Activated T-cell treated with anti-CD3 and anti-CD28 coated beads, Interleukin-2, amount 50 U/mL, for 4 hours (primary cell): ENCODE measurements at regions not wholly inside any gene's neighbourhood (a gene's known extent, or its start where the extent isn't known, plus 50 kb on each side); places are given as distances from the start of the nearest gene placed in this dataset.
"Not testable (repeated sequence)": the region's sequence is repeated elsewhere in the genome, so short reads cannot be mapped to it uniquely, and the experiment has no call there.

Experiments used
- ATAC-seq, 2 donors: fragments of 200-7000 bp; cut with Tn5 transposase; one replicate each; pipeline ENCODE4 v1.10.0; 2021
- DNase-seq: peaks from one replicate; pipeline ENCODE4 v3.0.0-alpha.2; 2020
- H3K27me3 Mint-ChIP-seq: one replicate; pipeline ENCODE4 v1.8.0; 2021; ENCODE audit warnings: low read depth, mixed read lengths
- H3K36me3 Mint-ChIP-seq: one replicate; pipeline ENCODE4 v1.8.0; 2022; ENCODE audit warnings: mixed read lengths; ENCODE audit not compliant: insufficient read depth
- H3K4me1 Mint-ChIP-seq: one replicate; pipeline ENCODE4 v1.8.0; 2021; ENCODE audit warnings: low read depth, mixed read lengths
- H3K4me3 Mint-ChIP-seq: one replicate; pipeline ENCODE4 v1.8.0; 2021; ENCODE audit warnings: mild to moderate bottlenecking, moderate library complexity, mixed read lengths
- H3K9me3 Mint-ChIP-seq: one replicate; pipeline ENCODE4 v1.8.0; 2021; ENCODE audit warnings: mixed read lengths

DNA sequence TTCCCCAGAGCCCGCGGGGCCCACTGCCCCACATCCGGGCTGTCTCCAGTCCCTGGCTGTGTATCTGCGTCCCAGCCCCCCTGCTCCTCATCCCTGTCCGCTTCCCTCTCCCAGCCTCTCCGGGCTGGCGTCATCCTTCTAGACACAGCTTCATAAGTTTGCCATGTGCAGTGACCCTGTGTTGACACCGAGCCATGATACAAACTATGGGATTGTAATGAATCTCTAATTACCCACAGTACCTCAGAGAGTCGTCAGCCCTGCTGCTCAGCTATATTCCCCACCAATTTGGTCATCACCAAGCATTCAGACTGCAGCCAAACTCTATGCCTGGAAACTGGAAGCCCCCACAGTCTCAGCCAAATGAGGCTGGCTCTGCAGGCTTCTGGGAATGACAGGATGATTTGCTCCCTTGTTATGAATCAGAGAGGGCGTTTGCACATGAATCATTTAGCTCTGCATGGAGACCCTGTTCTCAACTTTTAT, 466.1 kb upstream of the ATP11B start:
- no peaks in the 10 kb centered on the region for H3K36me3 Mint-ChIP-seq
- H3K4me1 Mint-ChIP-seq, result no peaks in the 10 kb centered on the region
- ATAC-seq (no peak), DNase-seq (no peak)
- H3K27me3 Mint-ChIP-seq, result no peaks in the 10 kb centered on the region
- no peak overlapping the region for H3K4me3 Mint-ChIP-seq
- H3K9me3 Mint-ChIP-seq, result no peaks in the 10 kb centered on the region

DNA sequence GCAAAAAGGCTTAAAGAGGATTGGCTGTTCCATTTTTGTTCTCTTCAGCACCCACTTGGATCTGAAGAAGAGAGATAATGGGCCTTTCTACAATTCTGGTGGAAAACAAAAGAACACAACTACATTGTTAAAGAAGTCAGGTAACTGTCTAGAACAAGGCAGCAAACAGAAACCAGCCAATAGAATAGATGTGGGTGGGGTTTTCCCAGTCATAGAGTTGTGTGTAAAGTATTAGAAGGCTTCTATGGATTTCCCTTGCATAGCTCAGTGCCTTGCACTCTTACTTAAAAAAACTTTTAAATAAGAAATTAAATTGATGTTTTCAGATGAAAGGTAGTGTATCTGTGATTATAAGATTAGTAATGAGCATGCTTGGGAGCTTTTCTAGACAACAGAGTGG, 462.7 kb upstream of the ATP11B start:
- Mint-ChIP-seq H3K27me3 (no peaks in the 10 kb centered on the region), H3K4me1 (no peaks in the 10 kb centered on the region), H3K4me3 (no peak overlapping the region), H3K36me3 (no peaks in the 10 kb centered on the region), H3K9me3 (peaks cover 12% of the 10 kb centered on the region)
- DNase-seq, result no peak
- no peak for ATAC-seq

DNA sequence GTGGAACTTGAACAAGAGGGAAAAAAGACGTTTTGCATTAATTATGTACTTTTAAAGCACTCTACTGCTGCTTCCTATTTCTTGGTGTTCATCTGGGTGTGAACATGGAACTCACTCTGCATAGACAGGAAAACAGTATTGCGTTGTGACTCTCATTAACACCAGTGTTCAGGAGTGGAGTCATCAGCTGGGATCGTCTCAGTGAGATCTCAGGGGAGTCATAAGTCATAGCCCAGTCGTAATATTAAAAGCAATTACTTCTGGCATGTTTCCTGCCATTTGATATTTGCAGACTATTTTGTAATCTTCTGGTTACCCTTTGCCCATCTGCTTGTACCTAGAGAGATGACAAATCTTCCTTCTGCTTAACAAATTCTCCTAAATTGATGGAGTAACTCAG, 462.0 kb upstream of the ATP11B start:
- H3K27me3 Mint-ChIP-seq, result no peaks in the 10 kb centered on the region

DNA sequence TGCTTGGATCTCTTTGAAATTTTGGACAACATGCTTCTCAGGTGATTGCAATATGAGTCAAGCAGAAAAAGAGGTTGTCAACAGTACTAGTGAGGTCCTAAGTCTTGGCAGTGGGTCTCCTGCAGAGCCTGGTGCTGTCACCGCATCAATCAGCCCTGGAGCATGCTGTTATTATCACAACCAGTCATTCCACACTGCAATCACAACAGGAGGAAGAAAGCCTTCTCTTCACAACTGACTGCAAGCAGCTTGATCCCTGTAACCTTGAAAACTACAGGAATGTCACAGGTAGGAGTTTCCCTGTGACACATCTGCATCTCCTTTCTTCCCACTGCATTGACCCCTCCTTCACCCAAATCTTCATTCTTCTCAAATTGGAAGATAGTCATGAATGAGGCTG, 451.1 kb upstream of the ATP11B start:
- Mint-ChIP-seq H3K4me1 (no peaks in the 10 kb centered on the region), H3K9me3 (peaks cover 4% of the 10 kb centered on the region), H3K27me3 (no peaks in the 10 kb centered on the region), H3K36me3 (no peaks in the 10 kb centered on the region), H3K4me3 (no peak overlapping the region)
- DNase-seq, result no peak
- no peak for ATAC-seq

More for the DNA sequence above, 462.0 kb upstream of the ATP11B start:
- DNase-seq (no peak), ATAC-seq (no peak)
- Mint-ChIP-seq H3K36me3 (no peaks in the 10 kb centered on the region), H3K4me3 (no peak overlapping the region), H3K4me1 (no peaks in the 10 kb centered on the region), H3K9me3 (peaks cover 12% of the 10 kb centered on the region)

DNA sequence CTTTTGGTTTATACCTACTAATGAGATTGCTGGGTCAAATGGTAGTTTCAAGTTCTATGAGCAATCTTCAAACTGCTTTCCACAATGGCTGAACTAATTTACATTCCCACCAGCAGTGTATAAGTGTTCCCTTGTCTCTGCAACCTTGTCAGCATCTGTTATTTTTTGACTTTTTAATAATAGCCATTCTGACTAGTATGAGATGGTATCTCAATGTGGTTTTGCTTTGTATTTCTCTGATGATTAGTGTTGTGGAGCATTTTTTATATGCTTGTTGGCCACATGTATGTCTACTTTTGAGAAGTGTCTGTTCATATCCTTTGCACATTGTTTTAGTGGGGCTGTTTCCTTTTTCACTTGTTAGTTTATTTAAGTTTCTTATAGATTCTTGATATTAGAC, 449.3 kb upstream of the ATP11B start:
- not testable (repeated sequence) for H3K27me3 Mint-ChIP-seq, H3K4me3 Mint-ChIP-seq, H3K36me3 Mint-ChIP-seq, H3K9me3 Mint-ChIP-seq, ATAC-seq, H3K4me1 Mint-ChIP-seq, DNase-seq

DNA sequence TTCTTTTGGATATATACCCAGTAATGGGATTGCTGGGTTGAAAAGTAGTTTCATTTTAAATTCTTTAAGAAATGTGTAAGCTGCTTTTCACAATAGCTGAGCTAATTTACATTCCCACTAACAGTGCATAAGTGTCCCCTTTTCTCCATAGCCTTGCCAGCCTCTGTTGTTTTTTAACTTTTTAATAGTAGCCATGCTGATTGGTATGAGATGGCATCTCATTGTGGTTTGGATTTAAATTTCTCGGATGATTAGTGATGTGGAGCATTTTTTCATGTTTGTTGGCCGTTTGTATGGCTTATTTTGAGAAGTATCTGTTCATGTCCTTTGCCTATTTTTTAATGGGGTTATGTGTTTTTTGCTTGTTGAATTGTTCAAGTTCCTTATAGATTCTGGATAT, 444.3 kb upstream of the ATP11B start:
- Mint-ChIP-seq H3K4me1 (no peaks in the 10 kb centered on the region), H3K27me3 (no peaks in the 10 kb centered on the region), H3K4me3 (no peak overlapping the region), H3K36me3 (no peaks in the 10 kb centered on the region), H3K9me3 (no peaks in the 10 kb centered on the region)
- DNase-seq, result no peak
- no peak for ATAC-seq

DNA sequence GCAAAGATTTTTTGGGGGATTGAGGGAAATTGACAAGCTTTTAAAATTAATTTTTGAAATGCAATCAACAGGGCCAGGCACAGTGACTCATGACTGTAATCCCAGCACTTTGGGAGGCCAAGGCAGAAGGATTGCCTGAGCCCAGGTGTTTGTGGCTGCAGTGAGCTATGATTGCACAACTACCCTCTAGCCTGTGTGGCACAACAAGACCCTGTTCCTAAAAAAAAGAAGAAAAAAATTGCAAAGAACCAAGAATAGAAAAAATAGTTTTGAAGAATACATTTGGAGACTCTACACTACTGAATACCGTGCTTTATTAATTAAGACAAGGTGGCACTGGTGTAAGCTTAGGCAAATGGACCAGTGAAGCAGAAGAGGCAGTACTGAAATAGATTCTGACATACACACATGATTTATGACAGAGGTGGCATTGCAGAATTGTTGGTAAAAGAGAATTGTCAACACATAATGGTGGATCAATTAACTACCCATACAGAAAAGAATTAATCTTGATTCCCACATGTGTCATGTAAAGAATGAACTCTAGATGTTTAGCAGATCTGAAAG, 443.3 kb upstream of the ATP11B start:
- DNase-seq (no peak), ATAC-seq (no peak)
- Mint-ChIP-seq H3K36me3 (no peaks in the 10 kb centered on the region), H3K9me3 (no peaks in the 10 kb centered on the region), H3K4me3 (no peak overlapping the region), H3K27me3 (no peaks in the 10 kb centered on the region), H3K4me1 (no peaks in the 10 kb centered on the region)

DNA sequence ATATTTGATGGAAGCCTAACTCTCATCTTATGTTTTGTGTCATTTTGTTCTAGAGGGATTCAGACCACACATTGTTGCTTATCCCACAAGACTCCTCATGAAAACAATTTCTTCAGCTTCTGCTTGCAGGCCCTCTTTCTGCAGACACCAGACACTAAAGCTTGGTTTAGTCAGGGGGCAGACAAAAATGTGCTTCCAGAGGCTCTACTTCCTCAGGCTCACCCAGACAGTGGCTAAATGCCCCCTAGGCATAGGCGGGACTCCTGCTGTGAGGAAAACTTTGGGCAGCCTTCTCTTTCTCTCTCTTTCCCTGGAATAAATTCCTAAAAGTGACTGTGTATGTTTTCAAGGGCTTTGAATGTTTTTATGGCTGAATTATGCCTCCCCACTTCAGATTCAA, 435.4 kb upstream of the ATP11B start:
- Mint-ChIP-seq H3K4me3 (no peak overlapping the region), H3K36me3 (no peaks in the 10 kb centered on the region), H3K9me3 (peaks cover 2% of the 10 kb centered on the region), H3K27me3 (no peaks in the 10 kb centered on the region), H3K4me1 (no peaks in the 10 kb centered on the region)
- ATAC-seq, result no peak
- no peak for DNase-seq

DNA sequence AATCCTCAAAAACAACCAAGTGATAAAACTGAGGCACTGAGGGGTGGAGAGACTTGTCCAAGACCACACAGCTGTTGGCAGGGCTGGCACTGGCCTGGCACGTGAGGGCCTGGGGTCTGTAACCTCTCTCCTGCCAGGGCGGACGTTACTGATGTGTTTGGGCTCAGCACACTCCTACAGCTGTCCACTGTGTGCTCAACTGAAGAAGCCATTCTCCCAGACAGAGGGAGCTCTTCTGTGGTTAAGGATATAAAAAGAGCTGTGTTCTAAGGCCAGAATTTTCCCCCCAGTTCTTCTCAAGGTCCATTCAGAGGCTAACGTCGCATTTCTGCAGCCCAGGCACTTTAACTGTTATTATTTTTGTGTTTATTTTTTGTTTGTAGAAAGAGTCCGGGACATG, 429.0 kb upstream of the ATP11B start:
- no peak for DNase-seq
- no peaks in the 10 kb centered on the region for H3K36me3 Mint-ChIP-seq
- no peaks in the 10 kb centered on the region for H3K4me1 Mint-ChIP-seq
- H3K9me3 Mint-ChIP-seq, result peaks cover 4% of the 10 kb centered on the region
- no peaks in the 10 kb centered on the region for H3K27me3 Mint-ChIP-seq
- ATAC-seq, result no peak
- H3K4me3 Mint-ChIP-seq, result no peak overlapping the region

DNA sequence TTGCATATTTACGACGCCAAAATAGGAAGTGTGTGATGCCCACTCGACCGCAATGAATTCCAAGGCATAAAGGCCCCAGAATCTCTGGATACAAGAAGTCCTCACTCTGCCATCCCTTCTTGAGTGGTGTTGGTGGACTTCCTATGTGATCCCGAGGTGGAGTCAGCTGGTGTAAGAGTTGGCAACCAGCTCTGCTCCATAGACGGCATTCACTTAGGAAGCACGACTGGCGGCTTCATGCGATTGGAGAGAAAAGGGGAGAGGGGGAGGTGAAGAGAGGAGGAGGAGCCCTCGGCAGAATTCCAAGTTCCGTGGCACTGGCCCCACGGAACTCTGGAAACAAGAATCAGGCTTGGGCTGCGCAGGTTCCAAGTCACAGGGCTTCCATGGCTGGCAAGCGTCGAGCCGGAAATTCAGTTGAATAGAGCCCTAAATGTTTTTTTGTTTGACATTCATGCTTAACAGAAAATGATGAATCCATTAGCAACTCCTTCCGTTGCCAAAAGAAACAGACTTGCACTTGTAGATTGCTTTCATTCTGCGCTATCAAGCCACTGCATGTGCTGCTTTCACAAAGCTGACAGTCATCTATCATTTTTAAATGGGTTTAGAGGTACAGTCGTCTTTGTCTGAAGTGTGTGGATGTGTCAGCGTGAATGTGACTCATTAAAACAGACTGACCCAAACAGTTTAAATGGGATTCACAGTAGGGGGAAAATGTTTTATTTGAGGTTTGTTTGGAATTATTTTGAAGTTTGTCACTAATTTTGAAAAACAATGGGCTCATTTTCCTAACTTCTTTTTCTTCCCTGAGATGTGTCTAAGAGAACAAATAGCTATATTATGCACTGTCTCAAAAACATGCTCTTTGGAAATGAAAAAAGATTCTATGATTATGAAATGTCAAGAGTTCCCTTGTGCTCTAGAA, 428.3 kb upstream of the ATP11B start:
- ATAC-seq (no peak), DNase-seq (no peak)
- peaks cover 4% of the 10 kb centered on the region for H3K9me3 Mint-ChIP-seq
- no peaks in the 10 kb centered on the region for H3K27me3 Mint-ChIP-seq
- H3K36me3 Mint-ChIP-seq, result no peaks in the 10 kb centered on the region
- H3K4me3 Mint-ChIP-seq, result no peak overlapping the region
- H3K4me1 Mint-ChIP-seq, result no peaks in the 10 kb centered on the region

DNA sequence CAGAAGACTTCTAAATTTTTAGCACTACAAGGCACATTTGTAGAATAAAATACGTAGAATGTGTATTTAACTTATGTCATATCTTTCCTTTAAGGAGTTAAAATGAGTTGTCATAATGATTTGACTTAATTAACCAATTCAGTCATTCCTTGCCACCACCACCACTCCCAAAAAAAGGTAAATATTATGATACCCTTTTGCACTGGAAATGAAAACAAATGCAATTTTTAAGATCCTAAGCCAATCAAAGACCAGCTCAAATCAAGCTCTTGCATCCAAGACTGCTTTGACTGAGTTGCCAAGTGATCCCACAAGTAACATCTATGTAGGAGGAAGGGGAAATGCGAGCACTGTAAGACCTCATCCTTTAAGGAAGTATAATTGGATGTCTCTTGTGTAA, 426.6 kb upstream of the ATP11B start:
- no peaks in the 10 kb centered on the region for H3K4me1 Mint-ChIP-seq
- ATAC-seq, result no peak
- no peaks in the 10 kb centered on the region for H3K36me3 Mint-ChIP-seq
- no peak for DNase-seq
- H3K9me3 Mint-ChIP-seq, result peaks cover 4% of the 10 kb centered on the region
- no peaks in the 10 kb centered on the region for H3K27me3 Mint-ChIP-seq
- no peak overlapping the region for H3K4me3 Mint-ChIP-seq

DNA sequence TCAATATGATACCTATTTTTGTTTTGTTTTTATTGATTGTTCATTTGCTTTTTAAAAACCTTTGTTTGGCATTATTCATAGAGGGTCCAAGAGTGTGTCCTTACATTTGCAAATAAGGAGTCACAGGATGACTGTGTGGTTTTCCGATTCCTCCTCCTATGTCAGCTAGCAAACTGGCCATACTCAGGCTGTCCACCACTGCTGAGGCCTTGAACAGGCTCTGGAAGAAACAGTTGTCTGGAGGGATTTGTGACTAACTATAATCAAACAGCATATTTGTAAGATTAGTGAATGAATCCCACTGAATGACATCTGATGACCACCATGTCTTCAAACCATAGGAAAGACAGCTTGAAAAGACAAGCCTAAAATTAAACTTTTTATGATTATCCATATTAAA, 423.4 kb upstream of the ATP11B start:
- H3K36me3 Mint-ChIP-seq, result no peaks in the 10 kb centered on the region
- H3K4me3 Mint-ChIP-seq, result no peak overlapping the region
- H3K9me3 Mint-ChIP-seq, result no peaks in the 10 kb centered on the region
- DNase-seq, result no peak
- no peak for ATAC-seq
- no peaks in the 10 kb centered on the region for H3K4me1 Mint-ChIP-seq
- no peaks in the 10 kb centered on the region for H3K27me3 Mint-ChIP-seq

DNA sequence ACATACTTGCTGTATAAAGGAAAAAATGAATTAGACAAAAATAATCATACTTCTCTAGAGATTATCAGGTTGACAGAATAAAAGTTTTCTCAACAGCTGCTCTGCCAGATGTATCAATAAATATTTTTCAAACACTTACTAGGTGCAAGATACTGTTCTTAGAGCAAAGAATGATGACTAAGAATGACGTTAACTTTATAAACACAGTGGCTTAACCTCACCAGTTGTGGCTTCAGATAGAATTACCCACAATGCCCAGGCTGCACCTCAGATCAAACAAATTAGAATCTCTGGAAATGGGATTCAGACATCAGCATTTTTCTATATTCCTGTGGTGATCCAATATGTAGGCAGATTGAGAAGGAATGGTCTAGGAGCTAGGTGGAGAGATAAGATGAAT, 422.4 kb upstream of the ATP11B start:
- no peak for DNase-seq
- no peak for ATAC-seq
- H3K4me1 Mint-ChIP-seq, result no peaks in the 10 kb centered on the region
- H3K4me3 Mint-ChIP-seq, result no peak overlapping the region
- H3K9me3 Mint-ChIP-seq, result no peaks in the 10 kb centered on the region
- no peaks in the 10 kb centered on the region for H3K27me3 Mint-ChIP-seq
- no peaks in the 10 kb centered on the region for H3K36me3 Mint-ChIP-seq

DNA sequence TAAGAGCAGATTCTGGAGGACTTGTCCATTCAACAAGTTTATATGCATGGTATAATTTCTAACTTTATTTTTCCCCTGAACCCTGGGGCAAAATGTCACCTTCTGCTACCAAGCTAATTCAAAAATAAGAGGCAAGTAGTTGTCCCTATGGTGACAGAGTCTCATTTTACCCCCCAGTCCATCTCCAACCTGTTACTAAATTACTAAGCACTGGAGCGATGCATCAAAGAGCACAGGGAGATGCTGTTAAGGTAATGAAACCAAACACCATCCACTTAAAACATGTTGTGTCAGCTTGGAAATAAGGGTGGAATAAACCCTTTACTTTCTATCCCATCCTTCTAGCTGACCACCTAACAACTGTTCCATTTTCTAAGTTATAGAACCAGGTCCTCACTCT, 417.4 kb upstream of the ATP11B start:
- H3K36me3 Mint-ChIP-seq, result no peaks in the 10 kb centered on the region
- H3K9me3 Mint-ChIP-seq, result no peaks in the 10 kb centered on the region
- no peak overlapping the region for H3K4me3 Mint-ChIP-seq
- DNase-seq, result no peak
- ATAC-seq, result no peak
- H3K4me1 Mint-ChIP-seq, result no peaks in the 10 kb centered on the region
- no peaks in the 10 kb centered on the region for H3K27me3 Mint-ChIP-seq
